ENCODE measurements at regions not wholly inside any gene's neighbourhood (a gene's known extent, or its start where the extent isn't known, plus 50 kb on each side); places are given as distances from the start of the nearest gene placed in this dataset.
A peak's percentile ranks its signal among the peaks of the same experiment; 100 is the strongest.

- H3K4me2 ChIP-seq (ENCODE audit: low read depth, low read length), result no peak overlapping the region
- no peaks in the 10 kb centered on the region for H3K27me3 ChIP-seq (replicated peaks; ENCODE audit: insufficient read depth, low read length)
- H2AFZ ChIP-seq (ENCODE audit: low read length), result no peak overlapping the region
- no peaks in the 10 kb centered on the region for H4K20me1 ChIP-seq (ENCODE audit: insufficient read depth, low read length)
- H3K27ac ChIP-seq (ENCODE audit: low read length), result no peak overlapping the region
- H3K79me2 ChIP-seq (ENCODE audit: low read length), result no peaks in the 10 kb centered on the region
- no peak overlapping the region for H3K9ac ChIP-seq (ENCODE audit: low read length)
- no peaks in the 10 kb centered on the region for H3F3A ChIP-seq (ENCODE audit: insufficient read depth, low read length)
- no peaks in the 10 kb centered on the region for H3K9me2 ChIP-seq (replicated peaks; ENCODE audit: insufficient read depth, low read length)
- H3K4me1 ChIP-seq (ENCODE audit: low read length), result no peaks in the 10 kb centered on the region
- no peak for DNase-seq
- no peaks in the 10 kb centered on the region for H3K36me3 ChIP-seq (replicated peaks; ENCODE audit: insufficient read depth, low read length)
- no peak for TF ChIP-seq EZH2phosphoT487 (IDR thresholded peaks at IDR 0.05; ENCODE audit: low read length)
- TF ChIP-seq, protein P1, sequence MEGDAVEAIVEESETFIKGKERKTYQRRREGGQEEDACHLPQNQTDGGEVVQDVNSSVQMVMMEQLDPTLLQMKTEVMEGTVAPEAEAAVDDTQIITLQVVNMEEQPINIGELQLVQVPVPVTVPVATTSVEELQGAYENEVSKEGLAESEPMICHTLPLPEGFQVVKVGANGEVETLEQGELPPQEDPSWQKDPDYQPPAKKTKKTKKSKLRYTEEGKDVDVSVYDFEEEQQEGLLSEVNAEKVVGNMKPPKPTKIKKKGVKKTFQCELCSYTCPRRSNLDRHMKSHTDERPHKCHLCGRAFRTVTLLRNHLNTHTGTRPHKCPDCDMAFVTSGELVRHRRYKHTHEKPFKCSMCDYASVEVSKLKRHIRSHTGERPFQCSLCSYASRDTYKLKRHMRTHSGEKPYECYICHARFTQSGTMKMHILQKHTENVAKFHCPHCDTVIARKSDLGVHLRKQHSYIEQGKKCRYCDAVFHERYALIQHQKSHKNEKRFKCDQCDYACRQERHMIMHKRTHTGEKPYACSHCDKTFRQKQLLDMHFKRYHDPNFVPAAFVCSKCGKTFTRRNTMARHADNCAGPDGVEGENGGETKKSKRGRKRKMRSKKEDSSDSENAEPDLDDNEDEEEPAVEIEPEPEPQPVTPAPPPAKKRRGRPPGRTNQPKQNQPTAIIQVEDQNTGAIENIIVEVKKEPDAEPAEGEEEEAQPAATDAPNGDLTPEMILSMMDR (IDR thresholded peaks at IDR 0.05; ENCODE audit: low read length), result no peak
- no peak for TF ChIP-seq EZH2 (optimal IDR thresholded peaks at IDR 0.05; ENCODE audit: low read depth, low read length)
- no peaks in the 10 kb centered on the region for H3K9me3 ChIP-seq (replicated peaks; ENCODE audit: insufficient read depth, low read length)
- H3K4me3 ChIP-seq (ENCODE audit: low read length), result no peak overlapping the region
Measured at GRCh38 chr10:51000976-51001375, 73.3 kb upstream of the PRKG1 start.

GRCh38 chr10:51001587-51001986 lies 72.7 kb upstream of the PRKG1 start:
- Histone ChIP-seq H3K4me3 (ENCODE audit: low read length) (no peak overlapping the region), H3K4me1 (ENCODE audit: low read length) (no peaks in the 10 kb centered on the region), H3F3A (ENCODE audit: insufficient read depth, low read length) (no peaks in the 10 kb centered on the region), H3K9me2 (replicated peaks; ENCODE audit: insufficient read depth, low read length) (no peaks in the 10 kb centered on the region), H2AFZ (ENCODE audit: low read length) (no peak overlapping the region), H3K36me3 (replicated peaks; ENCODE audit: insufficient read depth, low read length) (no peaks in the 10 kb centered on the region), H3K27ac (ENCODE audit: low read length) (no peak overlapping the region), H3K27me3 (replicated peaks; ENCODE audit: insufficient read depth, low read length) (no peaks in the 10 kb centered on the region), H4K20me1 (ENCODE audit: insufficient read depth, low read length) (no peaks in the 10 kb centered on the region), H3K79me2 (ENCODE audit: low read length) (no peaks in the 10 kb centered on the region), H3K9me3 (replicated peaks; ENCODE audit: insufficient read depth, low read length) (no peaks in the 10 kb centered on the region), H3K9ac (ENCODE audit: low read length) (no peak overlapping the region), H3K4me2 (ENCODE audit: low read depth, low read length) (no peak overlapping the region)
- no peak for DNase-seq
- TF ChIP-seq EZH2phosphoT487 (IDR thresholded peaks at IDR 0.05; ENCODE audit: low read length) (no peak), EZH2 (optimal IDR thresholded peaks at IDR 0.05; ENCODE audit: low read depth, low read length) (no peak)
- TF ChIP-seq, protein P1 (IDR thresholded peaks at IDR 0.05; ENCODE audit: low read length), result peak; percentile 58

DNA sequence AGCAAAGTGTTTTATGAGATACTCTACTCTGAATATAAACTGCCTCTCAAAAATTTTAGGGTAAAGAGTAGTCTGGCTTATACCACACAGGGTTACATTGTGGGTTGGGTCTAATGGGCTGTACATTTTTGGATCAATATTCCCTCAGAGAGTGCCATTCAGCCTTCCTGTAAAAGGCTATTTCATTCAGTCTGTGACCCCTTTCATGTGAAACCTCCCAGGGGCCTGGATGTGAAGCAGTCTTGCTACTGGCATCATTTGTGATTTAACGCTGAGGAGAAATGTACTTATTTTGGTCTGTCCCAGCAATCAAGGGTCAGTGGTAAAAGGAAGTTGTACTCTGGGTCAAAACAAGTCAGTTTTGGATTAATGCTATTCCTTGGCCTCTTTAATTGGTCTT lies 71.8 kb upstream of the PRKG1 start:
- Histone ChIP-seq H3K27me3 (replicated peaks; ENCODE audit: insufficient read depth, low read length) (no peaks in the 10 kb centered on the region), H3K79me2 (ENCODE audit: low read length) (no peaks in the 10 kb centered on the region), H3K9me3 (replicated peaks; ENCODE audit: insufficient read depth, low read length) (no peaks in the 10 kb centered on the region), H4K20me1 (ENCODE audit: insufficient read depth, low read length) (no peaks in the 10 kb centered on the region), H3K4me3 (ENCODE audit: low read length) (no peak overlapping the region), H3K9me2 (replicated peaks; ENCODE audit: insufficient read depth, low read length) (no peaks in the 10 kb centered on the region), H3K4me2 (ENCODE audit: low read depth, low read length) (no peak overlapping the region), H3K4me1 (ENCODE audit: low read length) (no peaks in the 10 kb centered on the region), H3F3A (ENCODE audit: insufficient read depth, low read length) (no peaks in the 10 kb centered on the region), H3K9ac (ENCODE audit: low read length) (no peak overlapping the region), H3K27ac (ENCODE audit: low read length) (no peak overlapping the region), H3K36me3 (replicated peaks; ENCODE audit: insufficient read depth, low read length) (no peaks in the 10 kb centered on the region), H2AFZ (ENCODE audit: low read length) (no peak overlapping the region)
- no peak for TF ChIP-seq EZH2phosphoT487 (IDR thresholded peaks at IDR 0.05; ENCODE audit: low read length)
- TF ChIP-seq EZH2 (optimal IDR thresholded peaks at IDR 0.05; ENCODE audit: low read depth, low read length), result no peak
- TF ChIP-seq, protein P1 (IDR thresholded peaks at IDR 0.05; ENCODE audit: low read length), result no peak
- no peak for DNase-seq
